ENCODE measurements at regions not wholly inside any gene's neighbourhood (a gene's known extent, or its start where the extent isn't known, plus 50 kb on each side); places are given as distances from the start of the nearest gene placed in this dataset.

- TF ChIP-seq POLR2A (IDR thresholded peaks at IDR 0.05; ENCODE audit: low read depth, low read length), result no peak
- TF ChIP-seq POLR2AphosphoS5 (IDR thresholded peaks at IDR 0.05; ENCODE audit: low read depth, low read length), result no peak
- TF ChIP-seq TAF1 (IDR thresholded peaks at IDR 0.05; ENCODE audit: low read depth, low read length), result no peak
- no peak for TF ChIP-seq SPI1 (IDR thresholded peaks at IDR 0.05; ENCODE audit: low read depth, low read length)
Observed at GRCh38 chr17:13874134-13874533, 195.2 kb upstream of the COX10 start.
